ENCODE measurements at regions not wholly inside any gene's neighbourhood (a gene's known extent, or its start where the extent isn't known, plus 50 kb on each side); places are given as distances from the start of the nearest gene placed in this dataset.

GRCh38 chr6:144845186-144845585, 560.1 kb downstream of the UTRN start:
- TF ChIP-seq CTCF (conservative IDR thresholded peaks at IDR 0.05; ENCODE audit: low read depth, low read length) (no peak), EZH2 (IDR thresholded peaks at IDR 0.05; ENCODE audit: borderline replicate concordance, low read depth, low read length, poor library complexity, severe bottlenecking) (no peak)
